Stimulated activated CD8-positive, alpha-beta memory T cell treated with anti-CD3 and anti-CD28 coated beads, Interleukin-15, amount 100 ng/mL, for 48 hours (primary cell): ENCODE measurements at regions not wholly inside any gene's neighbourhood (a gene's known extent, or its start where the extent isn't known, plus 50 kb on each side); places are given as distances from the start of the nearest gene placed in this dataset.

Source experiments
- DNase-seq, 2 donors: peaks; one replicate each; pipeline ENCODE4 v3.0.0-alpha.2; 2020; ENCODE audit warnings: low read depth in 2 of 2

GRCh38 chr2:15045054-15045453 lies 412.5 kb downstream of the LRATD1 start:
- DNase-seq = no peak

DNA sequence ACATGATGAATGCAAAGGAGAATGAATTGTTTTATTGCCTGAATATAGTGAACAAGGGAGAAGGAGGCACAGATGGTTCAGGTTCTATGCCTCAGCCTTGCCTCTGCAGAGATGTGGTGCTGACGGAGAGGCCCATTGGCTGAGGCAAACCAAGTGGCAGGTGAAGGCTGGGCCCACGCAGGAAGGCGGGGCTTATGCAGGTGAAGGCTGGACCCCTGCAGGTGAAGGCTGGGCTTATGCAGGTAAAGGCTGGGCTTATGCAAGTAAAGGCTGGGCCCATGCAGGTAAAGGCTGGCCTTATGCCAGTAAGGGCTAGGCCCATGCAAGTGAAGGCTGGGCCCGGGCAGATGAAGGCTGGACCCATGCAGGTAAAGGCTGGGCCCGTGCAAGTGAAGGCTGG lies 414.7 kb downstream of the LRATD1 start:
- no peak for DNase-seq

GRCh38 chr2:15048000-15048399 lies 415.5 kb downstream of the LRATD1 start:
- no peak for DNase-seq

GRCh38 chr2:15049096-15049993 lies 416.8 kb downstream of the LRATD1 start:
- no peak for DNase-seq

DNA sequence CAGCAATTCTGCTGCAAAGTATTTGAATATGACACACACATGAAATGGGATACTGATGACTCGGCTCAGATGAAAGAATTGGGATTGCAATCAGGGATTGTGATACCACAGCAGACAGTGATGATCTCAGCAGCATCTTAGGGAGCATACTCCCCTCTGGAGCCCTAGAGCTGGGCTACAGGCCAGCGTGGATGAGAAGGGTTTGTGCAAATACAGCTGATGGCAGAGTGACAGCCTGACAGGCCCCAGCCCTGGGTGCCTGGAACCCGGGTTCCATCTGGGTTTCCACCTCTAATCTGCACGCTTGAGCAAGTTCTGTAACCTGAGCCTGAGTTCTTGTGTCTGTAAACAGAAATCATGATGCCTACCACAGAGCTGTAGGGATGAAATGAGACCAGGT lies 418.0 kb downstream of the LRATD1 start:
- no peak for DNase-seq

DNA sequence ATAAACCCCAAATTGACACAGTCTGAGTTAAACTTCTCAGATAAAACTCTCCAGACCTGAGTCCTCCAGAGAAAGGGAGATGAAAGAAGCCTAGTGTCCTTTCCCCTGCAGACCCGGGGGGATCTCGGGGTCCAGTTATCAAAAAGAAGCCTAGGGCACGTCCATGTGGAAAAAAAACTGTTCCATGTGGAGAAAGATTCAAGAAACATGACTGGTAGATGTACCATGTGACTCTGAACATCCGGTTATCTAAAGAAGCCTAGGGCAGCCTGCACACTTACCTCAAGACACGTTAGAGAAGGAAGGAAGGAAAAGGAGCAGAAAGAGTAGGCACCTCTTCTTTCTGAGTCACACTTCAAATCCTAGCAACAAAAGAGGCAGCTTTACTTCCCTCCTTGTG lies 421.0 kb downstream of the LRATD1 start:
- DNase-seq = no peak

DNA sequence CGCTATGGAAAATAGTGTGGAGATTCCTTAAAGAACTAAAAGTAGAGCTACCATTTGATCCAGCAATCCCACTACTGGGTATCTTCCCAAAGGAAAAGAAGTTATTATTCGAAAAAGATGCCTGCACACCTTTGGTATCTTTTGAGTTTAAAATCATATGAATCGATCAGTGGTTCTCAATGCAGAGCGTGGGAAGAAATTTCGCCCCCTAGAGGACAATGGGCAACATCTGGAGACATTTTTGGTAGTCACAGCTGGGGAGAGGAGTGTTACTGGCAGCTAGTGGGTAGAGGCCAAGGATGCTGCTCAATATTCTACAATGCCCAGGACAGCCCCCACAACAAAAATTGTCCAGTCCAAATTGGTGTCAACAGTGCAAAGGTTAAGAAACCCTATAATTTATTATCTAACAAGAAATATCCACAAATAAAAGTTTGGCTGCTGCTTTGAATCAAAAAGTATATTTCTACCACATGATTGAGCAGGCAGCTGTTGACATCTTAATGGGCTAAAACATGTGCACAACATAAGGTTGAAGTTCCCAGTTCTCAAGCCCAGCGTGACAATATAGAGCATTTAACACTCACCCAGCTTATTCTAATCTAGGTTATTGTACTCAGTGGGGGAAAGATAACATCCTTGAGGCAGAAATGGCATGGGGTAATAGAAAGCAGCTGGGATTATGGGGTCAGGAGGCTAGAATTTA lies 425.7 kb downstream of the LRATD1 start:
- no peak for DNase-seq

DNA sequence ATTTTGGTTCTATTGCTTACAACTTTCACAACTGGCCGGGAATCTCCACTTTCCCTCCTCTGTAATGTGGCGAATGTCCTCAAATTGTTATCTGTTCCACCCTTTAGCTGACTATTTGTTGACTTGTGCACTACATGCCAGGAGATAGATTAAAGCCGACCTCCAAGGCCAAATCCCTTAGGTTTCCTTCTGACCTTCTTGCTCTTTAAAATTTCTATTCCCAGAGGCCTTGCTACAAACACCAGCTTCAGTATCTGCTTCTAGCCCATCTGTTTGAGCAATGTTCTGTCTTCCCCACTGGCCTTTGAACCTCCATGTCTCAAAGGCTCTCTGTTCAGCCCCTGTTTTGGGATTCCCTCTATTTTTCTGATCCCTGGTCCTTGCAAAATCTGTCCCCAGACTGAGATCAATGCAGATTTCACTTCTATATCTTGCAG lies 426.2 kb downstream of the LRATD1 start:
- DNase-seq = no peak

DNA sequence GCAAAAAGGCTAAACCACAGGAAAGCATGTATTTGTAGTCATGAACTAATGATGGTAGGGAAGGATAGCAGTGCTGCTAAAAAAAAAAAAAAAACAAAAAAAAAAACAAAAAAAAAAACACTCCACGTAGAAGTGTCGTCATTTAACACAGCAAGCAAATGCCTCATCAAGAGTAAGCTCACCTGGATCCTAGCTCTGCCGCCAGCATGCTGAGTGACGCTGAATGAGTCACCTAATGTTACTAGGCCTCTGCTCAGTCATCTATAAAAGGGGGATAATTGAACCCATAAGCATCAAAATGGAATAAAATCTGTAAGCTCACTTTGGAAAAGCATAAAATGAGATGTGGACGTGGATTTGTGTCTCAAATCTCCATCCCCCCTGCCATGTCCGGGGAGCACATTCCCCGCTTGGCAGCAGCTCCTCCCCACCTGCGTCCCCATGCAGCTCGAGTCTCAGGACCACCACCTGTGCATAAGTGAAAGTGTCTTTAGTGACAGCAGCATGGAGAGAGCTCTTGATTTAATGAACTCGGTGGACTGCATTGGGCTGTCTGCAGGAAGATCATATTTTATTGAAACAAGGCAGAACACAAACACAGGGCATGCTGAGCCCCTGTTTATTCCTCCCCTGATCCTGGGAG lies 427.5 kb downstream of the LRATD1 start:
- DNase-seq = no peak

DNA sequence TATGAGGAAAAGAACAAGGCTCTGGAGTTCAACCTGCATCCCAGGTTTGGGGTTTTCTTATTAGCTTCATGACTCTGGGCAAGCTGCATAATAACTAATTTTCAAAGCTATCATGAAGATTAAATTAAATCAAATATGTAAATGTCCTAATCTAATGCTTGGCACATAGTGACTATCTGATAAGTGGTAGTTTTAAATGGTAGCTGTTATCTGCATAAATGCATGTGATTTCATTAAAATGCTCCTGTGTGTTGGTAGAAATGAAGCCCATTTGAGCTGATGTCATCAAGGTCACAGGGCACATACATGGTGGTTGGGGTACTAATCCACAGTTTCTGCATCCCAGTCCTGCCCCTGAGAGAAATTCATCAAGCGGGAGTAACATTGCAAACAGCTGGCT lies 428.8 kb downstream of the LRATD1 start:
- no peak for DNase-seq

DNA sequence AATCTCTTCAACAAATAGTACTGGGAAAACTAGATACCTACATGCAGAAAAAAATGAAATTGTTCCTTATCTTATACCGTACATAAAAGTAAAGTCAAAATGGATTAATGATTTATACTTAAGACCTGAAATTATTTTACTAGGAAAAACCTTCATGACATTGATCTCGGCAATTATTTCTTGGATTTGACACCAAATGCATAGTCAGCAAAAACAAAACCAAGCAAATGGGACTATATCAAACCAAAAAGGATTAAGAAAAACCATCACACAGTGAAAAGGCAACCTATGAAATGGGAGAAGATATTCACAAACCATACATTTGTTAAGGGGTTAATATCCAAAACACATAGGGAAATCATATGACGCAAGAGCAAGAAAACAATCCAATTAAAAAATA lies 433.6 kb downstream of the LRATD1 start:
- no peak for DNase-seq

DNA sequence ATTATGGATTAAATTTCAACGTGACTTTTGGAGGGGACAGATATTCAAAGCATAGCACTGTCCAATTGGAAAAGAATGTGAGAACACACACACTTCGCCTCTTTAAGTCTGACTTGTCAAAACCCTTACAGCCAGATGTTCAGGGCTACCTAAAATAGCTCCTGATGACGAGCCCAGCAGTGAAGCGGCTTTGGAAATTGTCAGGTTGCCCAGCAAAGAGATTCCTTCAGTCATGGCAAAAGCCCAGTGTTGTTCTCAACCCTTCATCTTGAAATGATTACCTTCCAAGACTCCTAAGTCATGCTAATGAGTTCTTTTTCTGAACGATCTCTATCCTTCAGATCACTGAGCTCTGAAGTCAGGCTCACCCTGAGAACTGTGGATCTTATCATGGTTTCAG lies 436.6 kb downstream of the LRATD1 start:
- no peak for DNase-seq

- no peak for DNase-seq
These were observed 440.3 kb downstream of the LRATD1 start for GRCh38 chr2:15072836-15073235.

DNA sequence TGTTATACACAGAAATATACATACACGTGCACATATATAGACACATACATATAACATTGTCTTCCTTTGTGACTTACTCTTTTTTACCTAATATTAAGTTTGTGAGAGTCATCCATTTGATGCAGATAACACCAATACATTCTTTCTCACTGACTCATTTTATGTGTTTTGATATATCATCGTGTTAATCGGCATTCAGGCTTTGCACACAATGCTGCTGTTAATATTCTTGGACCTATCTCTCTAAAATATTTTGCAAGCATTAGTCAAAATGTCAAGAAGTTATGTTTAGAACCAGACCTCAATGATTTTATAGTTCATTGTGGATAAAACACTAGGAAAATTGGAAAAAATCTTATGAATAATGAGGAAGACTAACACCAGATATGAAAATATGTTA lies 441.1 kb downstream of the LRATD1 start:
- DNase-seq = no peak

DNA sequence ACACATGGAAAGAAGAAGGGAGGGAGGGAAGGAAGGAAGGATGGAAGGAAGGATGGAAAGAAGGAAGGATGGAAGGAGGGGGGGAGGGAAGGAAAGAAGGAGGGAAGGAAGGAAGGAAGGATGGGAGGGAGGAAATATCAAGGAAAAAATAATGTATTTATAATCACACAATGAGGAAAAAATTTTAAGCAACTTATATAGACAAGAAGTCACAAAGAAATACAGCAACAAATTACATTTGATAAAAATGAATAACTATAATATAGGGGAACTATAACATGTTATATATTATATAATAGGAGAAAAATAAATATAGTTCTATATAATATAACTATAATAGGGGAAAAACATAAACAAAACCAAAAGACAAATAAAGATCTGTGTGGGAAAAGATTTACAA lies 441.8 kb downstream of the LRATD1 start:
- no peak for DNase-seq

DNA sequence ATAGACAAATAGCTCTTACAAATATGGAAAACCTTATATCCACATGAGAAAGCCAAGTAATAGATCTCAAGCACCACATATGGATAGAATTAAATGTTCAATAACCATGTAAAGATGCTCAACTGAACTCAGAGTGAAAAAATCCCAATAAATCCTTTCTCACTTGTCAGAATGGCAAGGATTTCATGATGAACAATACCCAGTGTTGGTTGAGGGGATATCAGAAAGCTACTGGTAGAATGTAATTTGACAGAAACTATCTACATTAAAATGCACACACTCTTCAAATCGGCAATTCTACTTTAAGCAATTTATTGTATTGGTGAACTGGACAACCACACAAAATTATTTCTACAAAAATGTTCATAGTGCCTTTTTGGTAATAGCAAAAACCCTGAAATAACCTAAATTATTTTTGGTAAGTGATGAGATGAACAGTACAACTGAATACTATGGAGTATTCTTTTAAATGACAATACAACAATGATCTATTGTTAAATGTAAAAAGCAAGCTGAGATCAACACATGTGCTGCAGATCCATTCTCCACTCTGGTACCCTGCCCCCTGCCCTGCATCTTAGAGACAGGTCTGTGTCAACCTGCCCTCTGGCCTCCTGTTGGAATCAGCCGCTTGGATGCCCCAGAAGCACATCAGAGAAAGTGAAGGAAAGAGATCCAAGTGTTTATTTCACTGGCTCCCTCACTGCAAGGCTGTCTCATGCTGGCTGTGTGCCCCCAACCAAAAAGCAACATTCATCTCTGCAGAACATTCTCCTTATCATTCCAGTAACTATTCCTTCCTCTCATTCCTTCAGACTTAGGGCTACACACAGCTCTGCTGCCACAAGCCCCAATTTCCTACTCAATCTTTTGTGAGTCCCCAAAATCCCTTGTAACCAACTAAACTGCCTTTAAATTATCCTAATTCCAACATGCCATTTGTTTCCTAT lies 442.5 kb downstream of the LRATD1 start:
- DNase-seq = no peak

DNA sequence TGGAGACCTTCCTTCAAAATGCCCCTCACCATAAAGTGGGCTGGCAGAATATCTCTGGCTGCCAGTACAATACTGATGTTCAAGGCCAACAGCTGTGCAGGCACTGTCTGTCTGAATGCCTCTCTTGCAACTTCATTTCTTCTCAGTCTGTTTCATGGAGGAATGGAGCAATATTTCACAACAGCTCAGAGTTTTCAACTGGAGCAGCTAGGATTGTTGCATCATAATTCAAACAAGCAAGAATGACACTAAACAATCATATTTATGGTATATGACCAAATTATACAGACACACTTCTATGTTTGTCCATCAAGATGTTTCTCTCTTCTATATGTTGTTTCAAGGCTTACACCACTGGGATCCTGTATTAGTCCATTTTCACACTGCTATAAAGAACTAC lies 444.2 kb downstream of the LRATD1 start:
- no peak for DNase-seq

- no peak for DNase-seq
These were observed 448.8 kb downstream of the LRATD1 start for GRCh38 chr2:15081356-15081755.

DNA sequence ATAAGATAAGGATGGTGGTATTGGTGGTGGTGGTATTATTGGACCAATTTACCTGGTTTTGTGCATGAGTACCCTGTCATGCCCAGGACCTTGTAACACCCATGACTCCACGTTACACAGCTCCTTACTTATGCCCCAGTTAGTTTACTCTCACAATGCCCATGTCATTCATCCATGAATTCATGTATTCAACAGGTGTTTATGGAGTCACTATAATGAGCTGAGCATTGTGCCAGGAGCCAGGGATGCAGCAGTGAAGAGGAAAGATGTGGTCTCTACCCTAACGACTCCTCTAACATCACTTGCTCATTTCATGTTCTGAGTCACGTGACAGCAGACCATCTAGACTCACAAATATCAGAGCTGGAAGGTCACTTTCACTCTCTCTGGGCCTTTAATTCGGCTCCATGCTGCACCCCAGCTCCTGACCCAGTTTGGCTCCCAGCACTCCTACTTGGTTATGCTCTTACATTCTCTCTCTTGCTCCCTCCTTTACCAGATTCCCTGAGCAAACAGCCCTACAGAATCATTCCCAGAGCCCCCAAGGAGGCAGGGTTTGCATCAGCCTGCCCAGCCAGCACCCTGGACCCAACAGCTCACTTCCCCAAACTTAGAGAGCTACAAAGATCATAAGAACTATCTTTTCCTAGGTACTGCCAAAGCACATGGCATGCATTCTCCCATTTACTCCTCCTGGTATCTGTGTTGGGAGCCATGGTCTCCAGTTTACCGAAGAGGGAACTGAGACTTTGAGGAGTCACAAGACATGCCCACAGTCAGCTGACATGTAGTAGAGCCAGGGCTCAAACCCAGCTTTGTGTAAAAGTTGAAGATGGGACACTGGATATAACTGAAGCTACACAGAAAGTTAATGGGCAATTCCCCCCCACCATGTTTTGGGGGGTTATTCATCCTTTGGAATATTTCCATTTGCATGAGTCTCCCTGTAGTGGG lies 449.9 kb downstream of the LRATD1 start:
- DNase-seq = no peak

DNA sequence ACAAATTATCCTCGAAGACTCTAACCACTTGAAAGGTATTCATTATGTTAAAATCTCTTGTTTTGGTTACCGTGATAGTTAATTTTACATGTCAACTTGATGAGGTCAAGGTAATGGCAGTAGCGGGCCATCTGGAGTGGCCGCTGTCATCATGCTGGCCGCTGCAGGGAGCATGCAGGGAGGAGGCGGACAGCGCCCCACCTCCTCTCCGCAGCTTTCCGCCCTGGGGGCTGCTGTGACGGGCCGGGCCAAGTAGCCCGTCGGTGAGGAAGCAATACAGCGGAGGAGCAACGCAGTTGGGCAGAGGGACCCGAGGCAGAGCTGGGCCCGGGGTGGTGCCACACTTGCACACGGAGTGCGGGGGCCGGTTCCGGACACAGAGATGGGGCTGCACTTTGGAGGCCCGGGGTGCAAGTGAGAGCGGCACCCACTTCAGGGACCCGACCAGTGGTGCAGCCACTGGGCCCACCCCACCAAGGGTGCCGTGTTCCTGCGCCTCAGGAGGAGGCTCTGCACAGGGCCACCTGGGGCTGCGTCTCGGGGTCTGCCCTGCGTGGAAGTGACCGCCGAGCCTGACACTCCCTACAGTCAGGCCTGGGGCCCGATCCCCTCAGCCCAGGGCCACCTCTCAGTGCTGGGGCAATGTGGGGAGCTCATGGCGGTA lies 452.4 kb downstream of the LRATD1 start:
- DNase-seq = no peak
